DMS153 treated with DMSO at 0.1 percent for 48 hours (cell line): ENCODE measurements at regions not wholly inside any gene's neighbourhood (a gene's known extent, or its start where the extent isn't known, plus 50 kb on each side); places are given as distances from the start of the nearest gene placed in this dataset.
"Not testable (repeated sequence)": the region's sequence is repeated elsewhere in the genome, so short reads cannot be mapped to it uniquely, and the experiment has no call there.

Source experiments
- DNase-seq: peaks from one replicate; lab custom pipeline; 2025; ENCODE audit not compliant: unreplicated experiment; lab: John Stamatoyannopoulos, UW

GRCh38 chr21:15564907-15565306 is 164.9 kb upstream of the USP25 start:
- no peak for DNase-seq

- DNase-seq = no peak
These were observed 163.1 kb upstream of the USP25 start for GRCh38 chr21:15566703-15567102.

- DNase-seq = no peak
These were observed 162.6 kb upstream of the USP25 start for GRCh38 chr21:15567191-15567590.

- no peak for DNase-seq
These were observed 161.3 kb upstream of the USP25 start for GRCh38 chr21:15568516-15568915.

GRCh38 chr21:15586752-15587427 is 142.9 kb upstream of the USP25 start:
- no peak for DNase-seq

GRCh38 chr21:15592271-15592860 is 137.4 kb upstream of the USP25 start:
- DNase-seq = peak; percentile 3

- DNase-seq = no peak
These were observed 136.8 kb upstream of the USP25 start for GRCh38 chr21:15592957-15593356.

- DNase-seq = no peak
These were observed 128.4 kb upstream of the USP25 start for GRCh38 chr21:15601390-15601789.

- DNase-seq = no peak
These were observed 125.4 kb upstream of the USP25 start for GRCh38 chr21:15604413-15604812.

- no peak for DNase-seq
These were observed 115.0 kb upstream of the USP25 start for GRCh38 chr21:15614766-15615165.

- no peak for DNase-seq
These were observed 112.8 kb upstream of the USP25 start for GRCh38 chr21:15616864-15617574.

GRCh38 chr21:15617964-15618363 is 111.8 kb upstream of the USP25 start:
- no peak for DNase-seq

GRCh38 chr21:15620892-15621291 is 108.9 kb upstream of the USP25 start:
- DNase-seq = no peak

- no peak for DNase-seq
These were observed 105.1 kb upstream of the USP25 start for GRCh38 chr21:15624646-15625045.

- DNase-seq = no peak
These were observed 104.4 kb upstream of the USP25 start for GRCh38 chr21:15625363-15625762.

- no peak for DNase-seq
These were observed 103.8 kb upstream of the USP25 start for GRCh38 chr21:15626031-15626430.

- no peak for DNase-seq
These were observed 102.8 kb upstream of the USP25 start for GRCh38 chr21:15627011-15627410.

- DNase-seq = no peak
These were observed 102.0 kb upstream of the USP25 start for GRCh38 chr21:15627823-15628222.

GRCh38 chr21:15631342-15631741 is 98.4 kb upstream of the USP25 start:
- no peak for DNase-seq

- not testable (repeated sequence) for DNase-seq
These were observed 95.2 kb upstream of the USP25 start for GRCh38 chr21:15634541-15634940.

- DNase-seq = no peak
These were observed 90.8 kb upstream of the USP25 start for GRCh38 chr21:15638856-15639549.

GRCh38 chr21:15640113-15640512 is 89.7 kb upstream of the USP25 start:
- not testable (repeated sequence) for DNase-seq
